GM18909 (cell line): ENCODE measurements at regions not wholly inside any gene's neighbourhood (a gene's known extent, or its start where the extent isn't known, plus 50 kb on each side); places are given as distances from the start of the nearest gene placed in this dataset.

Source experiments
- ATAC-seq: cut with Tn5 transposase; IDR thresholded peaks from one replicate; pipeline ENCODE4 v1.9.1; 2021; ENCODE audit warnings: mild to moderate bottlenecking; ENCODE audit not compliant: unreplicated experiment, poor library complexity

- ATAC-seq, result no peak
These were observed 198.4 kb upstream of the ZNF717 start for GRCh38 chr3:75983609-75984290.

- no peak for ATAC-seq
These were observed 200.1 kb upstream of the ZNF717 start for GRCh38 chr3:75985432-75985831.

GRCh38 chr3:76010252-76010651 is 224.9 kb upstream of the ZNF717 start:
- no peak for ATAC-seq

- no peak for ATAC-seq
These were observed 225.8 kb upstream of the ZNF717 start for GRCh38 chr3:76011121-76011520.

- ATAC-seq, result no peak
These were observed 230.1 kb upstream of the ZNF717 start for GRCh38 chr3:76015496-76015895.

GRCh38 chr3:76016111-76016510 is 230.8 kb upstream of the ZNF717 start:
- no peak for ATAC-seq

- no peak for ATAC-seq
These were observed 231.6 kb upstream of the ZNF717 start for GRCh38 chr3:76016769-76017439.

GRCh38 chr3:76021376-76021775 is 236.0 kb upstream of the ZNF717 start:
- no peak for ATAC-seq

GRCh38 chr3:76024640-76025039 is 239.3 kb upstream of the ZNF717 start:
- no peak for ATAC-seq

- no peak for ATAC-seq
These were observed 240.2 kb upstream of the ZNF717 start for GRCh38 chr3:76025561-76025960.

- ATAC-seq, result no peak
These were observed 241.0 kb upstream of the ZNF717 start for GRCh38 chr3:76026379-76026778.

GRCh38 chr3:76028774-76029173 is 243.4 kb upstream of the ZNF717 start:
- ATAC-seq, result no peak

GRCh38 chr3:76034649-76035048 is 249.3 kb upstream of the ZNF717 start:
- no peak for ATAC-seq

GRCh38 chr3:76035117-76035516 is 249.8 kb upstream of the ZNF717 start:
- no peak for ATAC-seq

- ATAC-seq, result no peak
These were observed 253.6 kb upstream of the ZNF717 start for GRCh38 chr3:76038949-76039348.

GRCh38 chr3:76039431-76039830 is 254.1 kb upstream of the ZNF717 start:
- no peak for ATAC-seq

- no peak for ATAC-seq
These were observed 255.6 kb upstream of the ZNF717 start for GRCh38 chr3:76040946-76041345.

- ATAC-seq, result no peak
These were observed 258.4 kb upstream of the ZNF717 start for GRCh38 chr3:76043746-76044145.

GRCh38 chr3:76044601-76045600 is 259.6 kb upstream of the ZNF717 start:
- no peak for ATAC-seq

GRCh38 chr3:76047368-76047767 is 262.0 kb upstream of the ZNF717 start:
- no peak for ATAC-seq

GRCh38 chr3:76049776-76050175 is 264.4 kb upstream of the ZNF717 start:
- no peak for ATAC-seq
